ENCODE measurements at regions not wholly inside any gene's neighbourhood (a gene's known extent, or its start where the extent isn't known, plus 50 kb on each side); places are given as distances from the start of the nearest gene placed in this dataset.

DNA sequence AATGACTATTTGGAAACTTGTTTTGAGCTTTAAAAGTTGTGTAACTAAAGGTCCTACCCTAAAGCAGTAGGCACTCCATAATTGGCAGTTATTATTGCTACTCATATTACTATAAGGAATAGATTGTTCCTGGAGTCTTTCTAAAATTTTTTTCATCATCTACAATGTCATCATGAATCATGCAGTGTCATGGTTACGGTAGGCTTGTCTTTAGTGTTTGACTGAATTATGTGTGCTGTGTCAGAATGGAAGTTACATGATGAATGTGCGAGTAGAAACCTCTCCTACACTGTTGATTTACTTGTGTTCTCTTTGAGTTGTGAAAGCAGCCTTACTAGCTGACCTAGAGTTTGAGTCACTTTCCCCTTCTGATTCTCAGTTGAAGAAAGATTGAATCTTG is 1099.9 kb downstream of the RAPGEF2 start:
- H3K4me3 ChIP-seq (ENCODE audit: low read length) = no peak overlapping the region
- DNase-seq (ENCODE audit: low read depth) = peak; percentile 95
- TF ChIP-seq, protein P1, sequence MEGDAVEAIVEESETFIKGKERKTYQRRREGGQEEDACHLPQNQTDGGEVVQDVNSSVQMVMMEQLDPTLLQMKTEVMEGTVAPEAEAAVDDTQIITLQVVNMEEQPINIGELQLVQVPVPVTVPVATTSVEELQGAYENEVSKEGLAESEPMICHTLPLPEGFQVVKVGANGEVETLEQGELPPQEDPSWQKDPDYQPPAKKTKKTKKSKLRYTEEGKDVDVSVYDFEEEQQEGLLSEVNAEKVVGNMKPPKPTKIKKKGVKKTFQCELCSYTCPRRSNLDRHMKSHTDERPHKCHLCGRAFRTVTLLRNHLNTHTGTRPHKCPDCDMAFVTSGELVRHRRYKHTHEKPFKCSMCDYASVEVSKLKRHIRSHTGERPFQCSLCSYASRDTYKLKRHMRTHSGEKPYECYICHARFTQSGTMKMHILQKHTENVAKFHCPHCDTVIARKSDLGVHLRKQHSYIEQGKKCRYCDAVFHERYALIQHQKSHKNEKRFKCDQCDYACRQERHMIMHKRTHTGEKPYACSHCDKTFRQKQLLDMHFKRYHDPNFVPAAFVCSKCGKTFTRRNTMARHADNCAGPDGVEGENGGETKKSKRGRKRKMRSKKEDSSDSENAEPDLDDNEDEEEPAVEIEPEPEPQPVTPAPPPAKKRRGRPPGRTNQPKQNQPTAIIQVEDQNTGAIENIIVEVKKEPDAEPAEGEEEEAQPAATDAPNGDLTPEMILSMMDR (IDR thresholded peaks at IDR 0.05; ENCODE audit: insufficient read depth, low read depth, low read length, missing control alignments) = no peak

- TF ChIP-seq, protein P1 (IDR thresholded peaks at IDR 0.05; ENCODE audit: insufficient read depth, low read depth, low read length, missing control alignments) = no peak
- no peak overlapping the region for H3K4me3 ChIP-seq (ENCODE audit: low read length)
- no peak for DNase-seq (ENCODE audit: low read depth)
Observed at GRCh38 chr4:160212078-160212477, 1109.2 kb downstream of the RAPGEF2 start.

DNA sequence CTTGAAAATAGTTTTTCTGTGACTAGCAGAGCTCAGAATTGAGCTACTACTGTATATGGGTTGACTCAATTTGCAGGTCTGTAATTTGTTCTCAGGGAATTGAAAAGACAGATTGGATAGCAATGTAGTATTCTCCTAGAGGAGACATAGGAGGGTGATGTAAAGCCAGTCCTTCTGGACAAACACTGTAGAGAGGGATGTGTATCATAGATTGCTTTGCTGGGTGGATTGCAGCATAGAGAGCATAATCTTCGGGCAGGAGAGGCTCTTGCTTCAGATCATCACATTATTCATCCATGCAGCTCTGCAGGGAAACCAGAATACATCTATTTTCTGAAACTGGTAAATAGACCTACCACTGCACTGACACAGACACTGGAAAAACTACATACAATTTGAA is 1110.5 kb downstream of the RAPGEF2 start:
- TF ChIP-seq, protein P1 (IDR thresholded peaks at IDR 0.05; ENCODE audit: insufficient read depth, low read depth, low read length, missing control alignments) = no peak
- DNase-seq (ENCODE audit: low read depth) = no peak
- H3K4me3 ChIP-seq (ENCODE audit: low read length) = no peak overlapping the region

GRCh38 chr4:160217352-160217751 is 1114.5 kb downstream of the RAPGEF2 start:
- DNase-seq (ENCODE audit: low read depth) = no peak
- no peak overlapping the region for H3K4me3 ChIP-seq (ENCODE audit: low read length)
- TF ChIP-seq, protein P1 (IDR thresholded peaks at IDR 0.05; ENCODE audit: insufficient read depth, low read depth, low read length, missing control alignments) = no peak

DNA sequence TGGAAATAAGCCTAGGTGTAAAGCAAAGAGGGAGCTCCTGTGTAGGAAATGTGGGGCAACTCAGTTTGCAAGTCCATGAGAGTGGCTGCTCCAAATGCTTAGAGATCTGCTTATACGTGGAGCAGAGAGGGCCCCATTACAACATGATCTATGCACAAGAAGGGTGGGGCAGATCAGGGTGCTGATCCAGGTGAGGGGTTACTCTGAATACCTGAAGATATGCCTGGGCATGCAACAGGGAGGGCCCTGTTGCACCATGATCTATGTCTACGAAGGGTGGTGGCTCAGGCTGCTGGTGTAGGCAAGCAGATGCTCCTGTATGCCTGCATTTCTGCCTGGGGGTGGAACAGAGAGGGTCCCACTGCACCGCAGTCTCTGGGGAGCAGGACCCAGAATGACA is 1121.2 kb downstream of the RAPGEF2 start:
- TF ChIP-seq, protein P1 (IDR thresholded peaks at IDR 0.05; ENCODE audit: insufficient read depth, low read depth, low read length, missing control alignments) = no peak
- H3K4me3 ChIP-seq (ENCODE audit: low read length) = no peak overlapping the region
- DNase-seq (ENCODE audit: low read depth) = peak; percentile 74

GRCh38 chr4:160233141-160233540 is 1130.3 kb downstream of the RAPGEF2 start:
- no peak overlapping the region for H3K4me3 ChIP-seq (ENCODE audit: low read length)
- TF ChIP-seq, protein P1 (IDR thresholded peaks at IDR 0.05; ENCODE audit: insufficient read depth, low read depth, low read length, missing control alignments) = no peak
- DNase-seq (ENCODE audit: low read depth) = peak; percentile 76

DNA sequence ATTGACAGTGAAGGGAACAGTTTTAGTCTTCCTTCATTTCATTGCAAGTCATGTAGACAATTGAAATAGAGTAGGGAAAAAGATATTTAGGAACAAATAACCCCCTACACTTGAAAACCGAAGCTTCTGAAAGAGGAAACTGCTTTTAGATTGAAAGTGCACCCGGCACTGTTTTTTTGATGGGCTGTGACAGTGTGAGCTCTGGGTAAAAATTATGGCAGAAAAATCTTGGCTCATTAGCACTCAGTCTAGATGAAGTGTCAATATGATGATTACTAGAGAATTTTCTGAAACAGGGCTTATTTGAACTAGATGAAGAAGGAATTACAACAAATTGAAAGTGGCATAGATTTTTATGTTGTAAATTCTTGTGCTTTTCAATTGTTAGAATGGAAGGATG is 1132.4 kb downstream of the RAPGEF2 start:
- DNase-seq (ENCODE audit: low read depth) = no peak
- no peak overlapping the region for H3K4me3 ChIP-seq (ENCODE audit: low read length)
- TF ChIP-seq, protein P1 (IDR thresholded peaks at IDR 0.05; ENCODE audit: insufficient read depth, low read depth, low read length, missing control alignments) = no peak
